ENCODE measurements at regions not wholly inside any gene's neighbourhood (a gene's known extent, or its start where the extent isn't known, plus 50 kb on each side); places are given as distances from the start of the nearest gene placed in this dataset.

DNA sequence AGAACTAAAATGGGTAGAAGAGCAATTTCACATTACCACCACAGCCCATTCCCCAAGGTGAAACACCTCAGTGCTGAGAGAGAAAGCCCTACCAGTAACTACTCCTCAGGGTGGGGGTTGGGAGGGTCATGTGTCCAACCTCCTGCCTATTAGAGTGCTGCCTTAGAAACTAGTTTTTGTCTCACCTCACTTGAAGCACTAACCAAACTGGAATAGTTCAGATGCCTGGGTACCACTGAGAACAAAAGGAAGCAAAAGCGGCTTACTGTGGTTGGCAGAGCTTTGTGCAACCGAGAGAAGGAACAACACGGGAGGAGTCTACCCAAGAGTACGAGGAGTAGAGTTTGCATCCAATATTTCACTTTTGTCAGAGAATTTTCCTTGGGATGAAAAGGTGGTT, 1207.5 kb upstream of the ADGRL2 start:
- TF ChIP-seq, protein P1, sequence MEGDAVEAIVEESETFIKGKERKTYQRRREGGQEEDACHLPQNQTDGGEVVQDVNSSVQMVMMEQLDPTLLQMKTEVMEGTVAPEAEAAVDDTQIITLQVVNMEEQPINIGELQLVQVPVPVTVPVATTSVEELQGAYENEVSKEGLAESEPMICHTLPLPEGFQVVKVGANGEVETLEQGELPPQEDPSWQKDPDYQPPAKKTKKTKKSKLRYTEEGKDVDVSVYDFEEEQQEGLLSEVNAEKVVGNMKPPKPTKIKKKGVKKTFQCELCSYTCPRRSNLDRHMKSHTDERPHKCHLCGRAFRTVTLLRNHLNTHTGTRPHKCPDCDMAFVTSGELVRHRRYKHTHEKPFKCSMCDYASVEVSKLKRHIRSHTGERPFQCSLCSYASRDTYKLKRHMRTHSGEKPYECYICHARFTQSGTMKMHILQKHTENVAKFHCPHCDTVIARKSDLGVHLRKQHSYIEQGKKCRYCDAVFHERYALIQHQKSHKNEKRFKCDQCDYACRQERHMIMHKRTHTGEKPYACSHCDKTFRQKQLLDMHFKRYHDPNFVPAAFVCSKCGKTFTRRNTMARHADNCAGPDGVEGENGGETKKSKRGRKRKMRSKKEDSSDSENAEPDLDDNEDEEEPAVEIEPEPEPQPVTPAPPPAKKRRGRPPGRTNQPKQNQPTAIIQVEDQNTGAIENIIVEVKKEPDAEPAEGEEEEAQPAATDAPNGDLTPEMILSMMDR (IDR thresholded peaks at IDR 0.05; ENCODE audit: insufficient read depth, low read length) = no peak
- TF ChIP-seq POLR2AphosphoS5 (IDR thresholded peaks at IDR 0.05; ENCODE audit: low read depth) (no peak), GABPA (IDR thresholded peaks at IDR 0.05; ENCODE audit: low read depth) (no peak)
- TF ChIP-seq, protein P2, sequence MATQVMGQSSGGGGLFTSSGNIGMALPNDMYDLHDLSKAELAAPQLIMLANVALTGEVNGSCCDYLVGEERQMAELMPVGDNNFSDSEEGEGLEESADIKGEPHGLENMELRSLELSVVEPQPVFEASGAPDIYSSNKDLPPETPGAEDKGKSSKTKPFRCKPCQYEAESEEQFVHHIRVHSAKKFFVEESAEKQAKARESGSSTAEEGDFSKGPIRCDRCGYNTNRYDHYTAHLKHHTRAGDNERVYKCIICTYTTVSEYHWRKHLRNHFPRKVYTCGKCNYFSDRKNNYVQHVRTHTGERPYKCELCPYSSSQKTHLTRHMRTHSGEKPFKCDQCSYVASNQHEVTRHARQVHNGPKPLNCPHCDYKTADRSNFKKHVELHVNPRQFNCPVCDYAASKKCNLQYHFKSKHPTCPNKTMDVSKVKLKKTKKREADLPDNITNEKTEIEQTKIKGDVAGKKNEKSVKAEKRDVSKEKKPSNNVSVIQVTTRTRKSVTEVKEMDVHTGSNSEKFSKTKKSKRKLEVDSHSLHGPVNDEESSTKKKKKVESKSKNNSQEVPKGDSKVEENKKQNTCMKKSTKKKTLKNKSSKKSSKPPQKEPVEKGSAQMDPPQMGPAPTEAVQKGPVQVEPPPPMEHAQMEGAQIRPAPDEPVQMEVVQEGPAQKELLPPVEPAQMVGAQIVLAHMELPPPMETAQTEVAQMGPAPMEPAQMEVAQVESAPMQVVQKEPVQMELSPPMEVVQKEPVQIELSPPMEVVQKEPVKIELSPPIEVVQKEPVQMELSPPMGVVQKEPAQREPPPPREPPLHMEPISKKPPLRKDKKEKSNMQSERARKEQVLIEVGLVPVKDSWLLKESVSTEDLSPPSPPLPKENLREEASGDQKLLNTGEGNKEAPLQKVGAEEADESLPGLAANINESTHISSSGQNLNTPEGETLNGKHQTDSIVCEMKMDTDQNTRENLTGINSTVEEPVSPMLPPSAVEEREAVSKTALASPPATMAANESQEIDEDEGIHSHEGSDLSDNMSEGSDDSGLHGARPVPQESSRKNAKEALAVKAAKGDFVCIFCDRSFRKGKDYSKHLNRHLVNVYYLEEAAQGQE (IDR thresholded peaks at IDR 0.05; ENCODE audit: insufficient replicate concordance, low read depth) = no peak
